Loucy (cell line): ENCODE measurements at regions not wholly inside any gene's neighbourhood (a gene's known extent, or its start where the extent isn't known, plus 50 kb on each side); places are given as distances from the start of the nearest gene placed in this dataset.

Experiments
- CTCF ChIP-seq: fragments of 200-600 bp; sonication (generic); conservative IDR thresholded peaks from 2 replicates; pipeline ENCODE4 v1.5.1; 2014; ENCODE audit warnings: mild to moderate bottlenecking, antibody characterized with exemption, low read length
- EZH2phosphoT487 ChIP-seq: fragments of 200-600 bp; IDR thresholded peaks from 2 replicates; pipeline ENCODE4 v1.6.1; 2018; ENCODE audit warnings: antibody characterized with exemption, mild to moderate bottlenecking, moderate library complexity, borderline replicate concordance

GRCh38 chr4:20394512-20394911 lies 142.8 kb downstream of the SLIT2 start:
- TF ChIP-seq CTCF (no peak), EZH2phosphoT487 (no peak)
